HUDEP-2 (cell line): ENCODE measurements at regions not wholly inside any gene's neighbourhood (a gene's known extent, or its start where the extent isn't known, plus 50 kb on each side); places are given as distances from the start of the nearest gene placed in this dataset.
"Not testable (repeated sequence)": the region's sequence is repeated elsewhere in the genome, so short reads cannot be mapped to it uniquely, and the experiment has no call there.

Experiments used
- DNase-seq, 76 experiments: peaks; one replicate each; lab custom pipeline; 2025; ENCODE audit not compliant: unreplicated experiment in 76 of 76; lab: John Stamatoyannopoulos, UW

DNA sequence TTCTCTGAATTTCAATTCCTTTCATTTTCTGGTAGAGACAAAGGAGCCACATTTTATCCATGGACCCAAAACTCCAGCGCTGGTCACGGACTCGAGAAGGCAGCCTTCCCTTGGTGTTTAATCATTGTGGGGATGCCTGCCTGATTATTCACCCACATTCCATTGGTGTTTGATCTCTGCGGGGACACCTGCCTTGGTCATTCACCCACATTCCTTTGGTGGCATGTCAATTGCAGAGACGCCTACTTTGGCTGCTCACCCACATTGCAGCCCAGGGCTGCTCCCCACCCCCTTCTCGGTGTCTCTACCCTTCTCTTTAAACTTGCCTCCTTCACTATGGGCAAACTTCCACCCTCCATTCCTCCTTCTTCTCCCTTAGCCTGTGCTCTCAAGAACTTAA, 780.7 kb upstream of the POU3F4 start:
- DNase-seq: not testable (repeated sequence)

DNA sequence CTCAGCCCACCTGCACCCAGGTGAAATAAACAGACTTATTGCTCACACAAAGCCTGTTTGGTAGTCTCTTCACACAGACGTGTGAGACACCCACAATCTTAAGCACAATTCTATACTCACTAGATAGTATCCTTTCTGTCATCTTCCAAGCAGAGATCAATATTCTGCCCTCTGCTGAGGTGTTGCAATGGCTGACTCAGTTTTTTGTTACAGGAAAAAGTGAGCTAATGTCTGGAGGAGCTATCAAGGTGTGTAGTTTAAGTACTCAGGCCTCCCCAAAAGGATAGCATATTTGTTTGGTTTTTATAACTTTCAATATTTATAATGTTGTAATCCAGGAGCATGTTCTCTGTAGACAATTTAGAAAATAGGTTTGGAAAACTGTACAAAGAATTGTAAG, 775.2 kb upstream of the POU3F4 start:
- DNase-seq: no peak

DNA sequence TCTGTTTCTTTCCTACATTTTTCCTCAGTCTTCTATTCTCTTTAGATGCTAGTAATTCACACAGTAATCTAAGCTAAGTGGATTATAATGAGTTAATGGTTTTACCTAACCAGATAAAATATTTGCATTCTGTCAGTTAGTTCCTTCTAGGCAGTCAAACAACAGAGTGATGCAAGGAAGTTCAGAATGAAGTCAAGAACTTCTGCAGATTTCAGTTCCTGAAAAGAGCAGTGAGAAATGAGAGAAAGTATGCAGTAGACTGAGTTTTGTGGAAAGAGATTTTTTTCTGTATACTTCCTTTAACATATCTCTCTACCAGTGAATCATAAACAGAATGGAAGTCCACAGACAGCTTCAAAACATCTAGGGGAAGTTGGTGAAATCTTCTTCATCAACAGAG, 774.0 kb upstream of the POU3F4 start:
- DNase-seq: no peak

- DNase-seq: not testable (repeated sequence)
These were observed 769.8 kb upstream of the POU3F4 start for GRCh38 chrX:82738313-82738712.

GRCh38 chrX:82742351-82742750, 765.7 kb upstream of the POU3F4 start:
- no peak for DNase-seq

GRCh38 chrX:82745725-82746124, 762.4 kb upstream of the POU3F4 start:
- not testable (repeated sequence) for DNase-seq

DNA sequence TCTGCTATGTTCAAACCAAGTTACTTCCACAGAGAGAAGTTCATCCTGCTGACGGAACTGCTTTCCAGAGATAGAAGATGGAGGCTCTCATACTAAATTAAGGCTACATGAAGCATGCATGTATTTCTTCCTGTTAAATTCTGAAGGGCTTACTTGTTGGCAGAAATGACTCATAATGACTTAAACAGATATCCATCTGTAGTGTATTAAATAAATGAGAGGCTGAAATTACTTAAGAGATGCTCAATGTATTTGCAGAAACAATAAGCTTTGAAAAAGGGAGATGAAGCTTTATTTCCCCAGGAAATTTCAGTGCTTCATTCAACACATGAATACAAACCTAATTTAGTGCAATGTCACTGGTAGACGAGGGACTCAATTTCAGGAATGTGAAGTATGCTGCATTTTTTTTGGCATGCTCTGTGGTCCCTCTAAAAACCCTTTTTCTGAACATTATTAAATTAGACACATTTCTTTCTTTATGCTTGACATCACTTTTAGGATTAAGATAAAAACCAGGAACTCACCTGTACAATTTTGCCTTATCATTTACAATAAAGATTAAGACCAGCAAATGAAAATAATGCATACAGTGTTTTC, 759.1 kb upstream of the POU3F4 start:
- DNase-seq: no peak

DNA sequence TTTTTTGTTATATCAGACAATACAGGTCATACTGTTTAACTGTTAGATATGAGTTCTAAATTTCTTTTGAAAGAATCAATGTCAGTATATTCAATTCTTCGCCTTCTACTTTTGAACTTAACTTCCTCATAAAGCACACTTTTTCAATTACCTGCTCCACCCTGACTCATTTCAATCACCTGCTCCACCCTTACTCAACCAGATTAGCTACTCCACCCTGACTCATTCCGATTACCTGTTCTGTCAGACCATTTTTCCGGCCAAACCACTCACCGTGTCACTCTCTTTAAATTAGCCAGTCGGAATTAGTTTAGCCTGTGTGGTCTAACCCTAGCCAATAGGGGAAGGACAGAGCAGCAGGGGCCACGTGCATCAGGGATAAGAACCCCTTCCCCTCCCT, 751.8 kb upstream of the POU3F4 start:
- DNase-seq: no peak

GRCh38 chrX:82757614-82758013, 750.5 kb upstream of the POU3F4 start:
- DNase-seq: no peak

DNA sequence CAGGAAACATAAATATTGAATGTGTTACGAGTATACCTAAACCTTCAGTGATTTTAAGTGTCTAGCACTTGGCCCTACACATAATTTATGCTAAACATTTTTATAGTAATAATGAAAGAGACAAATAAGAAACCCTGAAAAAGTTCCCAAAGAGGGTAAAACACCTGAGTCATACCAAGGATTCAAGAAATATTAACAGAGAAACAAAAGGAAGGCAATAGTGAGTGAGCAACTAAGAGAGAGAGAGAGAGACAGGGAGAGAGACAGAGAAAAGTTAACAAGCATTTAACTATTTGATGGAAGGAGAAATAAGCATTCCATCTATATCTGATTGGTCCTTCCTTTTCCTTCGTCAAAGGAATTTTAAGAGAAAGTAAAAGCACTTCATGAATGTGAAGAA, 743.6 kb upstream of the POU3F4 start:
- no peak for DNase-seq

GRCh38 chrX:82765811-82766210, 742.3 kb upstream of the POU3F4 start:
- no peak for DNase-seq

DNA sequence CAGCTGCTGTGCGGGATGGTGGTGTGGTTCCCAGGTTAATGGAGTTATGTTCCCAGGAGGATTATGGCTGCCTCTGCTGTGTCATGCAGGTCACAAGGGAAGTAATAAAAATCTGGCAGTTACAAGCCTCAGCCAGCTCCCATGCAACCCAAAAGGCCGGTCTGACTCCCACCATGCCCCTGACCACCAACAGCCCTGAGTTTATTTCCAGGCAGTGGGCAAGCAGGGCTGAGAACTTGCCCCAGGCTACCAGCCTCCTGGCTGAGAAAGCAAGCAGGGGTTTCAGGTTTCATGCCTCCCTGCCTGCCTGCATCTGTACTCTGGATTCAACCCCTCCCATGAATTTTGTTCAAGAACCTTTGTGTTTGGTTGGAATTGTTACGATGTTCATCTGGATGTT, 732.7 kb upstream of the POU3F4 start:
- no peak for DNase-seq

- DNase-seq: no peak
These were observed 726.1 kb upstream of the POU3F4 start for GRCh38 chrX:82782014-82782413.

GRCh38 chrX:82812902-82813301, 695.2 kb upstream of the POU3F4 start:
- not testable (repeated sequence) for DNase-seq

DNA sequence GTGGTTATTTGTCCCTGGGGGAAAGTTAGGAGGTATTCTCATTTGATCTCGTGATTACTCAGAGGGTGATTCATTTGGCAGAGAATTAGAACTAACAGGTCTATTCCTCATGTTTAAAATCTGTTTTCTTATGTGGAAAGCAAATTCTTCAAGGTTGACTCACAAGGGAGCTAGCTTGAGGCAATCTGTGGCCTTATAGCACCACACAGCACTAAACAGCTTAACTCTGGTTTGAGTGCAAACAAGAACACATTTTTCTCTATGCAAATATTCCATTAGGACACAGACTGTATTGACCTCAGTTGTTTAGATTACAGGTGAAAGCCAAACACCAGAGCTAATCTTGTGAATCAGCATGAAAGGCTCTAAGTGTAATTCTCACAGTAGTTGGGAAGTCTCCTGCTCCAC, 694.4 kb upstream of the POU3F4 start:
- no peak for DNase-seq

- no peak for DNase-seq
These were observed 692.1 kb upstream of the POU3F4 start for GRCh38 chrX:82816001-82816400.

DNA sequence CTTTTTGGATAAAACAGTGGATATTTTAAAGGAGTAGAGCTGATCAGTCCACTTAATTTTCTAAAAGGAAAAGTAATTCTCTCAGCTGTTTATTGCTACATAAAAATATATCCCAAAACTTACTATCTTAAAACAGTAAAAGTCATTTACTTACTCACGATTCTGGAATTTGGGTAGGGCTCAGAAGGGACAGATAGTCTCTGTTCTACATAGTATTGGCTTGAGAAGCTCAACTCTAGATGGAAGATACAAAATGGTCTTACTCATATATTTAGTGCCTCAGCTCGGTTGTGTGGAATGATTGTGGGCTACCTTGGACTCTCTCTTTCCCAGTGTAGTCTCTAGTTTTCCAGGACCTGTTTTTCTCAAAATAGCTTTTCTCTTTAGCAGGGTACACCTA, 691.5 kb upstream of the POU3F4 start:
- DNase-seq: no peak

GRCh38 chrX:82842286-82842685, 665.8 kb upstream of the POU3F4 start:
- DNase-seq: no peak

DNA sequence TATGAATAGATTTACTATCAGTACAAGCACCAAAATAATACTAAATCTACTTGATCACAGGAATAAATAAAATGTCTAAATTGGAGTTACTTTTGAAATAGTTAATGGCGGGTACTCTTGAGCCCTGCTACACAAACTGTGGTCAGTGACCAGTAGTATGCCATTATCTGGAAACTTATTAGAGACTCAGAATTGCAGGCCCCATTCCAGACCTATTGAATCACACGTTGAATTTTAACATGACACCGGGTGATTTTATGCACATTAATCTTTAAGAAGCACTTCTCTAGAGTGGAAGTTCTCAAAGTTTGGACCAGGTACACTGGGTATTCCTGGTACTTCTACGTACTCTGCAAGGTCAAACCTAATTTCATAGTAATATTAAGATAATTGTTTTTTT, 660.0 kb upstream of the POU3F4 start:
- no peak for DNase-seq
